Stimulated activated naive CD4-positive, alpha-beta T cell (primary cell): ENCODE measurements at regions not wholly inside any gene's neighbourhood (a gene's known extent, or its start where the extent isn't known, plus 50 kb on each side); places are given as distances from the start of the nearest gene placed in this dataset.

Experiments
- DNase-seq, 6 experiments: peaks; one replicate each; lab custom pipeline; 2025; lab: John Stamatoyannopoulos, UW

DNA sequence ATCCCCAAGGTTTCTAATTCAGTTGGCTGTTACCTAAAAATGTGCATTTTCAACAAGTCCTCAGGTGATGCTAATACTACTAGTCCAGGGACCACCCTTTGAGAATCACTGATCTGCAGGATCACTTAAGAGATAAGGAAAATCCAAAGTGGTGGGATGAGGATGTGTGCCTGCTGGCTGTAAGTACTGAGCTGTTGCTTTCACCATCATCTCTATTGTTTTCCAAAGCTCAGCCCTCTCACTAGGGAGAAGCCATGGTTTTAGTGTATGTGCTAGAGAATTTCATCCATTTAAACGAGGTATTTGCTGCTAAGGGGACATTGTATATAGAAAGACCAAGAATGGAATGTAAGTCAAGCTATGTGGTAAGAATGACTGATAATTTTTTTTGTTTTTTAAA, 202.3 kb downstream of the KIF21A start:
- DNase-seq: no peak

DNA sequence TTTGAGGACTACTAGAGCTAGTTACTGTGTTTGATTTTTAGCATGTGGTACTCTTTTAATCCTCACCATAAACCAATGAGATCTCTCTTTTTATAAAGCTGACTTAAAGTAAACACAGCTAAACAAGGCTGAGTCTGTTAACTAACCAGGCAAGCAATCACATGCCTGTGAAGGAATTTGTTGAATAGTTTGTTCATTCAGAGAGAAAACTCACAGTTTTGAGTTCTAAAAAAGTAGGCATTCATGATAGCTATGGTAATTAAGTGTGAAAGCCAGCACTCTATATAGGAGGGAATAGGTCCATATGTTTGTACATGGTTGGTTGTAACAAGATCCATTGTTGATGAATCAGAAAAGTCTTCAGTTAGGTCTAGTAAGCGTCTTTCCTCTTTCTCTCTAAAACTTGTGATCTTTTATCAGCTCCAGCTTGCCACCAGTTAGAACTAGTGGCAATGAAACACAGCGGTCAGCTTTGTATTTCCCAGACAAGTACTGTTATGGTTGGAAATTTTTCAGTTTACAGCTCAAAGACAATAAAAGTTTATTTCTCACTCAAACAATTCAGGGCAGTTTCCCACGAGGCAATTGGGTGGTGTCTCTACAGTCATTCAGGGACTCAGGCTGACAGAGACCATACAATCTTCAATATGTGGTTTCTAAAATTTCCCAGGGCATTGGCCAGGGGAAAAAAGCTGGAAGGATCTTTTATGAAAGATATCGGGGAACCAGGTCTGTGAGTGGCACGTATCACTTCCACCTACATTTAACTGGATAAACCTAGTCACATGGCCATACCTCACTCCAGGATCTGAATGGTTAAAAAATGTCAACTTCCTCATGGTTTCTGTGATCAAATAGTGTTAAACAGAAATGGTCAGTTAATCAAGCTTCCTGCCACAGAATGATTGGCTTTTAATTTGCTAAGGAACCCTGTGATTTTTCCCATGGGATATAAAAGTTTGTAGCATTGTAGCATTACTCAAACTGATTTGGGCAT, 203.1 kb downstream of the KIF21A start:
- no peak for DNase-seq

DNA sequence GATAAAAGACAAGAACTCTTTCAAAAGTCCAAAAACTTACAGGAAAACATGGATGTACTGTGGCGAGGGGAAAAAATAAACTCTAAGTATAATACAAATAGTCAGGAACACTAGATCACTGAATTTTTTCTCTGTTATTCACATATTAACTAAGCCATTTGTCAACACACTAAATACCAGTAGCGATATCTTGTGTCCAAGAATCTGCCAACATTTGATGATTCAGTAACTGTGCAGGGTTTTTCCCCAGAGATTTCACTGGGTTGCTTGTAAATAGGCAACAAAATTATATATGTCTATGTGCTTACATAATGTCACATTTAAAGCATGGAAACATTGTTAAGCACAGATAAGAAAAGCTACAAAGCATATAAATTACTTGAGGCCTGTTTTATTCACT, 205.9 kb downstream of the KIF21A start:
- no peak for DNase-seq

DNA sequence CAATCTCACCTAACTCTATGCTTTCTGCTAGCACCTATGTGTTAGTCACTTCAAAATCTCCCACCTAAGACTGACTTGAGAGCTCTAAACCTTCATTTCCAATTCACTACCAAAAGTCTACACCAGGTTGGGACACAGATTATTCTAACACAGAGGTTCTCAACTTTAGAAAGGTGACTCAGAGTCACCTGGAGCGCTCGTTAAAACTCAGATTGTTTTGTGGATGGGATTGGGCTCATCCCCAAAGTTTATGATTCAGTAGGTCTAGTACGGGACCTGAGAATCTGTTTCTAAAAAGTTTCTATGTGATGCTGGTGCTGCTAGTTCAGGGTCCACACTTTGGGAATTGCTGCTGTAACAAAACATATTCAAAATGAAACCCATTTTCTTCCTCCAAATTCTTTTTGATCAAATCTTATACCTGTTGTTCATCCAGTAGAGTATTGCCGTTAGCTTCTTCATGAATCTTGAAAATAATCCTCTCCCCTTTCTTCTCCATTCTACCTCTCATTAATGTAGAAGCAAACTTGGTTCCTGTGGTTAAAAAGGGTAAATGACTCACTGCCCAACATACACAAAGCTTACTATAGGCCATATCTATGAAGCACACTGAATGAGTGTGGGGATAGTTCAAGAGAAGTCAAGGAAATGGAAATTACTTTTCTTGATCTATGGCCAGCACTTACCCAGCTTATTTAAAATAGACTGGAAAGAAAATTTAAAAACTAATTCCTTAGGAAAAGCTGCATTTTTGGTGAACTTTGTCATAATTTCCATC, 206.7 kb downstream of the KIF21A start:
- no peak for DNase-seq

DNA sequence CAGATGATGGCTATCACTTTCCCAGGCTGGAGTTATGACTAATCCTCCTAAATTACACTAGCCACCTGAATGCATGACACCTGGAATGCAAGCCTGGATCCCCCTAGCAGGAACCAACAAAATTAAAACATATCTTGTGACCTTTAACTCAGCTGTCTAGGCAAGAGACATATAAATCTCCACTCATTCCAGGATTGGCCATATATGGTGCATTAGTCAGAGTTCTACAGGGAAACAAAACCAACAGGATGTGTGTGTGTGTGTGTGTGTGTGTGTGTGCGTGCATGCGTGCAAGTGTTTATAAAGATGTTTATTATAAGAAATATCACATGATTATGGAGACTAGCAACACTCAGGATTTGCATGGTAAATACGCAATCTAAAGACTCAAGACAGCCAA, 212.8 kb downstream of the KIF21A start:
- DNase-seq: no peak

DNA sequence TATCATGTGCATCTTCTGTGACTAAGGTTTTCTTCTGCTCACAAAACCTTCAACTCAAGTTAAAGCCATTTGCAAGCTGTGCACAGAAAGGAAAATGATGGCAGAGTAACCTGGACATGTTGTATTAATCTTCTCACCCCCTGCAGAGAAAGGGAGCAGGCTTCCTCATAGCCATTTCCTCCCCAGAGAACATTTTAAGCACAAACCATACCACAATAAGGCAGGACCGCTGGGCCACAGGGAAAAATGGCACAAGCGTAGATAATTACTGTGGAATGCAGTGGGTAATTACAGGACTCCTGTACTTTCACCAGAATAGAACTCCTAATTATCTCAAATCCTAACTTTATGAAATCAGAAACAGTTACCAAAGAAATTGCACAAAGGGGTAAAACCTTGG, 215.7 kb downstream of the KIF21A start:
- no peak for DNase-seq

DNA sequence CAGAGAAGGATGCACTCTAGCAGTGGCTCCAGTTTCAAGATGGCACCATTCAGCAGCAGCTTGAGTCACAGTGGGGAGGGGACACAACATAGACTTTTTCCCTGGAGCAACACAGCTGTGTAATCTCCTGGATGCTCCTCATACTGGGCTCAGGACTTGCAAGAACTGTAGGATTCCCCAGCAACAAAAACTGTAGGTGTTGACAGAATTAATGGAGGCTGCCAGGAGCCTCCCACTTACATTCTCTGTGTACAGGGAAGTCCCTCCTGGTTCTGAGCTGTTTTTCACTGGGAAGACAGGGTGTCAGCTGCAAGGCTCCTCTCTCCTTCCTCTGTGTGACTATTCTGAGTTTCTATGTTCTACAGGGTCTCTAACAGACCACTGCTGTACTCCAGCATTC, 217.9 kb downstream of the KIF21A start:
- no peak for DNase-seq

DNA sequence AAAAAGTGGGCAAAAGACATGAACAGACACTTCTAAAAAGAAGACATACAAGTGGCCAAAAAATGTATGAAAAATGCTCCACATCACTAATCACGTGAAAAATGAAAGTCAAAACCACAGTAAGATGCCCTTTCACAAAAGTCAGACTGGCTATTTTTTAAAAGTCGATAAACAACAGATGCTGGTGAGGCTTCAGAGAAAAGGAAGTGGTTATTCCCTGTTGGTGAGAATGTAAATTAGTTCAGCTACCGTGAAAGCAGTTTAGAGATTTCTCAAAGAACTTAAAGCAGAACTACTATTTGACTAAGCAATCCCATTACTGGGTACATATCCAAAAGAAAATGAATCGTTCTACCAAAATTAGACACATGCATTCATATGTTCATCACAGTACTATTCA, 237.0 kb downstream of the KIF21A start:
- no peak for DNase-seq

DNA sequence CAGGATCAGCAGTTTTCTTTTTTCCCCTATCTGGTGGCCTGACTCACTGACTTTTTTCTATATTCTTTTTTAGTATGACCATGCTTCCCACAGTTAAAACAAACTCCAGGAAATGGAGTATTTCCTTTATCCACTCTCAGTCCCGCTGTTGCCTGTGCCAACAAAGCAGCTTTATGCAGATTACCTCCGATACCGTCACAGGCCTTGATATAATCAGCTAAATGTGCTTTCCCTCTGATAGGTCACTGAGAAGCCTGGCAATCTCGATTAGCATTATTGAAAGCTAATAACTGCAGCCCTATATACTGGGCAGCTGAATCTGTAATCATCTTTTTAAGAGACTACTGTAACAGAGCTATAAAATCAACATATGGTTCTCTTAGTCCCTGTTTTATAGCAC, 243.6 kb downstream of the KIF21A start:
- DNase-seq: no peak

DNA sequence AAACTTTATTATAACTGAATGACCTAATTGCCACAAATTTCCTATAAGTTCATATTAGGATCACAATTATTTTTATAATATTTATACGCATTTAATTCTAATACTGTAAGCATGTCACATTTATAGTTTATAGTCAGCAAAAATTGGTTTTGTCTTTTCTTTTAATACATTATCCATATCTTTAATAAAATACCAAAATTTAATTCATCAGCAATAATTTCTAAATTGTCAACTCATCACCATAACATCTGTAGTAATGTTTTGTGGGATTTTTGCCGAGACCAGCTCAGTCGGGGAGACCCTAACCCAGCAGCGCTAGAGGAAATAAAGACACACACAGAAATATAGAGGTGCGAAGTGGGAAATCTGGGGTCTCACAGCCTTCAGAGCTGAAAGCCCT, 254.2 kb downstream of the KIF21A start:
- DNase-seq: no peak

DNA sequence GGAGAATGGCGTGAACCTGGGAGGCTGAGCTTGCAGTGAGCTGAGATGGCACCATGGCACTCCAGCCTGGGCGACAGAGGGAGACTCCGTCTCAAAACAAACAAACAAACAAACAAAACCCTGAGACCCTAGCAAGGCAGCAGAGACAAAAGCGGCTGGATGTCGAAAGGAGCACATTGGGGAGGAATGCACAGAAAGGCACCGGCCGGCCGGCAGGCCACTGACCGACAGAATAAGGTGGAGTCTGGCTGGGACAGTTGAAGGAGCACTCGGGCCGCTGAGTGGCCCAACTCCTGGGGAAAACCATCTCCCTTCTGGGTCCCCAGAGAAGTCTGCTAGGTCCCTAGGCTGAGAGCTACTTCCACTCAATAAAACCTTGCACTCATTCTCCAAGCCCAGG, 256.2 kb downstream of the KIF21A start:
- DNase-seq: no peak

DNA sequence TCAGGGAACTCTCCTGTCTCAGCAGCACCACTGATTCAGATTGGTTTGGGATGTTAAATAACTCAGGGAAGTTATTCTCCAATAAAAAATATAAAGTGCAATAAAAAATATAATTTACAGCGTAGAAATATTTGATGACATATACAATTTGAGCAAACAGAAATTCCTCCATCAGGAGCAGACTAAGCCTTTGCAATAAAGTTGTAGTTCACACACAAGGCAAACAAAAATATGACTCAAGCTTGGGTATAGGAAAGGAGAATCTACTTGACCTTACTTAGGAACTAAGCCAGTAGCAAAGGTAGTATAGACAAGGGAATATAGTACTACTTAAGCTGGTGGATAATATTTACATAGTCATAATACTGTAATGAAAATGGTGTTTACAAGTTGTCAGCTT, 264.1 kb downstream of the KIF21A start:
- no peak for DNase-seq

DNA sequence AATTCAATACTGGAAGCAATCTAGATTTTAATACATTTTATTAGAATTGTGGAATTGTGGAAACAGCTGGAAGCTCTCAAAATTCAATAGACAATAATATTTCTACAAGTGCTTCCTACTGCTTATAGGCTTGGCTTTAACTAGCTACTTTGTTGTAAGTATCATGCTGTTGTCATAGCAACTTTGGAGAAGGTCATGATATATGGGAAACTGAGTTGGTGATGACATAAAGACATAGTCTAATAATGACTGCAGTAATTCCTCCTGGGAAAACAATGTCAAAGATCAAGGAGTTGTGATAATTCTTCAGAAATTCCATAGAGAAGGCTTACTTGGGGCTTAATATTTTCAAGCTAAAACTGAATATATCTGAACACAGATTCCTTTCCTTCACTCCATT, 266.6 kb downstream of the KIF21A start:
- DNase-seq: no peak

DNA sequence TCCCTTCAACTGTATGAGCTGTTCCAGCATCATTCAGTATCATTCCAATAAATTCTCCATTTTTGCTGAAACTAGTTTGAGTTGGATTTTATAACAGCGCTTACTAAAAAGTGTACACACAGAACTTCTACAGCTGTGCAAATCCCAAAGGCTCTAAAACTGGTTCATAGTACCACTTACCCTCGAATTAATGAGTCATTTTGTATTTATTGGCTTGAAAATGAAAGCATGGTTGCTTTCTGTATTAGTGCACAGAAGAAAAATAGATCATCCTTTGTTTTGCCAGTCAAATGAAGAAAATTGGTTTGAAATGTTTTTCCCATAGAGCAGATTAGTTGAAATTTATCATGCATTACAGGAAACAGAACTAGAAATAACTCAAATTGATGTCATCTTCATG, 268.3 kb upstream of the CPNE8 start:
- no peak for DNase-seq

DNA sequence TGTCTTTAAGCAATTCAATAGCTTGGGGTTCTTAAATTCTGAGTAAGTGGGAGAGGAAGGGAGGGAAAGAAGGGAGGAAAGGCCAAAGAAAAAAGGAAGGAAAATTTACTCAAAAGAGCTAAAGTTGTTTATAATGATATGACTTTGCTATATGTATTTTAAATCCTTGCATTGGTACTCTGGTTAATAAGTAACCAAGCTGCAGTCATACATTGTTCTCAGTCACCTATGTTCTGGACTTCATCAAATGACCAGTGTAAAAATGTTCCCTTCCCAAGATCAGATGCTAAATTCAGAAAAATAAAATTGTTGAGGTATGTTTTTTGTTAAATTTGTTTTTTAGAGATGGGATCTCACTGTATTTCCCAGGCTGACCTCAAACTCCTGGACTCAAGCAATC, 259.9 kb upstream of the CPNE8 start:
- no peak for DNase-seq

DNA sequence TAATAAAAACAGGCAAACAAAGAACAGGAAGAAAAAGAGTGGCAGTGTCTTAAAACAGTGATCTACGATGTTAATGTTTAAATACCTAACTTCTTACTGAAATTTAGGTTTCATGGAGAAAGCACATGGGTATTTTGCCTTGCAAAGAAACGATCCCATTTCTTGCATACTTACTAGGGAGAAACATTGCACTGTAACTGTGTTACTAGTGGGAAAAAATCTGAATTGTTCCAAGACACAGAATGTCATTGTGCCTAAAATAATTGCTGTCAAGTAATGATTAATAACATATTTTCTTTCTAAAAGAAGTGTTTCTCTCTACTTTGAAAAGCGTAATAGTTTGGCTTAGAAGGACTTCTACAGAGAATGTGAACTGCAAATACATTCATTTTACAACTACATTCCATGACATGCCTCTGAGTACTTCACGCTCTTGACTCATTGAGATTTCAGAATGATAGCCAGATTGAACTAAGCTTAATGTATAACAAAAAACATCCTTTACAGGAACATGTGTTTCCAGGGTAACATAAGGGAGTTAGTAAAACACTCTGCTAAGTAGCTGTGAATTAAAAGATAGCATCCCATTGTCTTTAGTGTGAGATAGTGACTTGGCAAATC, 256.2 kb upstream of the CPNE8 start:
- DNase-seq: no peak

DNA sequence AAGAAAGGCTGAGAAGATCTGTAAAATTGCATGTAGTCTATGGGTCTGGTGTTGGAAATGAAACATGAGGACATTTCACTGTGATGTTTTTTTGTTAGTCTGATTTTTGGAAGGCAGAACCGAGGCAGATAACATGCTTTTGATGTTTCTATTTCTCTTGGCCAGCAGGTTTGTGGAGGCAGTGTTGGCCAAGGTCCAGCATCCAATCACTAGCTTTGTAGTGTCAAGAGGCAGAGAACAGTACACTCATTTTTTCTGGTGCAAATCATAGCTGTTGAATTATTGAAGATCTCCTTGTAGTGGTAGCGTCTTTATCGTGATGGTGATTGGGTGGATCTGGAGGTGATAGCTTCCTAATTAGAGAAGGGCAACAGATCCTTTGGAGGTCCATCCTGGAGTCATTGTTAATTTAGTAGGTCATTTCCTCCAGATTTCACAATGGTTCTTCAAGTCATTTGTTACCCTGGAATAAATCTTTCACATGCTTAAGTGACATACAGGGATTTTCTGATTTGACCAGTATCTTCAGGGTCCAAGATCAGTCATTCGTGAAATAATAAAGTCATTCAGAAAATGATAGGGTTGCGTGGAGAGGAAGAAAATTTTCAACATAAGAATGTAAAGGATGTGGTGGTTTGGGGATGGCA, 252.4 kb upstream of the CPNE8 start:
- DNase-seq: no peak

DNA sequence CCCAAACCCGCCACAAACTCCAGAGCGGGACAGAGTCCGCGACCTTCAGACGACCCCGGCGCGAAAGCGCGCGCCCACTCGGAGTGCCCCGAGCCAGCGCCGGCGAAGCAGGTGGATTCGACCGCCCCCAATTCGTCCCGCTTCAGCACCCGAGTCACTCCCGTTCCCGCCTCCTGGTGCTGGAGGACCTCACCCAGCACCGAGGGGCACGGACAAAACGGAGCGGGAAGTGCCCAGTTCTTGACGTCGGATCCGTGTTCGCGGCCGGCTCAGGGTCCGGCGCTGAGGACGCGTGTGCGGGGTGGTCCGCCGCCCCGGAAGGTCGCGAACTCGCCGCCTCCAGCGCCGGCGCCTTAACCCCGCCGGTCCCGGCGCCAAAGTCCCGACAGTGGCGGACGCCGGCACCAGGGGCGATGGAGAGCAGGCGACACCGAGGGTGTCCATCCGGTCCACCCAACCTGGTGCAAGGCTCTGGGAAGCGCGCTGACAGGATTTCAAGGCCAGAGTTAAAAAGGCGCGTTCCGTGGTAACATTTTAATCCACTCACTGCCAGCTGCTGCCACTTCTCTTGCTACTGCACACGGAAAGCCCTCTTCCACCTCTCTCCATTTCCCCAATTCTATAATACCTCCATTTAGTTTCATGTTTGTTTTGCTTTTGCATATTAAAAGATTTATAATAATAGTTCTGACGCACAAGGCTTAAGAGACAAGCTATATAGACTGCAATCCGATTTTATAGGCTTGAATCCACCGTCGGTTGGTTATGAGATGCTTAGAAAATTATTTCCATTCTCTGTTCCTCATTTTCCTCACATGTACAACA, 240.0 kb upstream of the CPNE8 start:
- no peak for DNase-seq

DNA sequence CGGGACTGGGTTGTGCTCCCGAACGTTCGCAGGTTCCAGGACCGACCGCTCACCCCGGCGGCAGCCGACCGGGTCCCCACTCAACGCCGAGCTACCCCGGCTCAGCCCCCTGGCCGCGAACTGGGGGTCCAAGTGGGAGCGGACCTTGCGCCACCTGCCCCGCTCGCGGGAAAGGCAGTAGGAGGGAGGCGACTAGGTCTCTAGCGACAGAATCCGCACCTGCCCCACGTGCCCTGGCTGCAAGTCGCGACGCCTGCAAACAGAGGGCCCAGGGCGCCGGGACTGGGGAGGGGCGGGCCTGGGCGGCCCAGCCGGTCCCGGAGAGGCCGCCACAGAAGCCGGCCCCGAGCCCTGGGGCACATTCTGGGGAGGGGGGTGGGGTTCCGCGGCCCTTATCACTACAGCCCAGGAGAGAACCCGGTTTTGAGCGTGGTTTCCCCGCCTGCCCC, 239.2 kb upstream of the CPNE8 start:
- no peak for DNase-seq

DNA sequence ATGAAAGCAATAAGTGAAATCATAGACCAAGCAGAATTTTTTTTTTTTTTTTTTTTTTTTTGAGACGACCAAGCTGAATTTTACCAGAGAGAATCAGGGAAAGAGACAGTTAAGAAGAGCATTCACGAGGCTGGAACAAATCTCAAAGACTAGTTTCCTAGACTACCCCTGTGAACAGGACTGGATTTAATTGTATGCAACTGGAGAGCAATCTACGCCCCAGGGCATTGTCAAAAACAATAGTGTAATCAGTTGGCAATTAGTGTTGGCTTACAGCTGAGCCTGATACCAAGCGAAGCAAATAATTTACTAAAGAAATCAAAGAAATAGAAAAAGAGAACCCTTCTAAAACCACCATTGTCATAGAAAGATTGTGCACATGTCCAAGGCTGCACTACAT, 232.9 kb upstream of the CPNE8 start:
- no peak for DNase-seq

DNA sequence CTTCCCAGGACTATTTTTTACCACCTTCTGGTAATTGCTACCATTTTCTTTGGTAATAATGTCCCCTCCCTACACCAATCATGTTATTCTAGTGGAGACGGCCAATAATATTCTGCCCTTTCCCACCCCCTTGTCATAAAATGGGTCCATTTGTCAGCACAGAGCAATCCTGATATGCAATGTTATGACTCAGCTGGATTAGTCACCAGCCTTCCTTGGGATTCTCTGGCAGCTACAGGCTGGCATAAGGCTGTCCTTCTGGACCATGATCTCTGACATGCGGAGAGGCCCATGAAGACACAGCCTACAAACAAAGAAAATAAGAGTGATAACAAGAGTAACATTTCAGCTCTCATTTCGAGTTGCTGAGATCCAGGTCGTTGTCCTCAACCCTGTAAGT, 222.0 kb upstream of the CPNE8 start:
- DNase-seq: no peak
